Right lobe of liver (tissue), 6 donors: ENCODE measurements at regions not wholly inside any gene's neighbourhood (a gene's known extent, or its start where the extent isn't known, plus 50 kb on each side); places are given as distances from the start of the nearest gene placed in this dataset.

Experiments
- ATAC-seq, 4 donors: fragments of 200-7000 bp; cut with Tn5 transposase; one replicate each; pipeline ENCODE4 v1.9.1; 2020; ENCODE audit warnings: mild to moderate bottlenecking in 4 of 4, moderate library complexity in 4 of 4
- DNase-seq, 3 donors: peaks; one replicate each; pipeline ENCODE4 v3.0.0-alpha.2; 2020
- H3K27ac ChIP-seq, 3 donors: fragments of 200-600 bp; one replicate each; pipeline ENCODE4 v1.8.0; 2022
- H3K27me3 ChIP-seq, 2 donors: fragments of 200-600 bp; one replicate each; pipeline ENCODE4 v1.8.0; 2022
- H3K36me3 ChIP-seq, 4 donors: fragments of 200-600 bp; sonication (generic) in 1 of 4; one replicate each; pipeline versions ENCODE4 v1.5.1 to v1.8.0; 2017 to 2022; ENCODE audit warnings: control low read depth in 1 of 4
- H3K4me1 ChIP-seq, 4 donors: fragments of 200-600 bp; sonication (generic) in 1 of 4; one replicate each; pipeline versions ENCODE4 v1.5.1 to v1.8.0; 2017 to 2022; ENCODE audit warnings: control low read depth in 1 of 4
- H3K4me3 ChIP-seq, 3 donors: fragments of 200-600 bp; one replicate each; pipeline ENCODE4 v1.8.0; 2022
- H3K9me3 ChIP-seq, 4 donors: fragments of 200-600 bp; sonication (generic) in 1 of 4; one replicate each; pipeline versions ENCODE4 v1.5.1 to v1.8.0; 2017 to 2022; ENCODE audit warnings: control low read depth in 1 of 4
- CTCF ChIP-seq, 4 donors: fragments of 200-600 bp in 3 of 4; fragments of 450-650 bp in 1 of 4; IDR thresholded peaks; one replicate each; pipeline versions ENCODE4 v1.5.1 to v1.8.0; 2016 to 2022; ENCODE audit warnings: antibody characterized with exemption in 4 of 4, mild to moderate bottlenecking in 2 of 4
- POLR2A ChIP-seq: fragments of 450-650 bp; IDR thresholded peaks from one replicate; pipeline ENCODE4 v1.6.1; 2017; ENCODE audit warnings: antibody characterized with exemption, mild to moderate bottlenecking
- WGBS: methylation state at CpG from one replicate; pipeline ENCODE4 v1.1.6; 2018; ENCODE audit warnings: low coverage, low lambda C conversion rate; ENCODE audit not compliant: insufficient coverage; ENCODE audit errors: missing lambda C conversion rate; 5-methylcytosine and 5-hydroxymethylcytosine counted together
- intact Hi-C, 2 donors: fragments of 100-400 bp; cut with DNase I; formaldehyde crosslinking; loops; one replicate each; pipeline versions ENCODE4 v1.11.2 to v1.14.1; 2022
- donor health status: DM: no; HTN: yes; CAD: no.
- donor health status: DM: no; HTN: no; CAD: no.
- donor health status: DM: no; HTN: no; CAD: no.
- donor health status: DM: no; HTN: yes; CAD: no.
- donor health status: DM: no; HTN: yes; CAD: no.

GRCh38 chr1:10864776-10865175 is 68.3 kb upstream of the CASZ1 start:
- Histone ChIP-seq H3K27me3 (no peaks in the 10 kb centered on the region), H3K4me3 (no peak overlapping the region), H3K27ac (no peak overlapping the region), H3K9me3 (no peaks in the 10 kb centered on the region), H3K36me3 (no peaks in the 10 kb centered on the region), H3K4me1 (peaks cover 0 to 14% (median 0%) of the 10 kb centered on the region in 4 donors)
- TF ChIP-seq CTCF (IDR thresholded peaks at IDR 0.05) (no peak), POLR2A (no peak)
- intact Hi-C loops, result loop anchor here (5.0 to 10.0 kb wide), 2 partner anchors 70 to 352 kb away; partner anchors contain the start of gene CASZ1 (in 1 of the 2)
- DNase-seq (no peak), ATAC-seq (no peak)
- 80% methylated on average over 5 of the region's 9 CpGs for WGBS

GRCh38 chr1:10865518-10866320 is 69.3 kb upstream of the CASZ1 start:
- H3K36me3 ChIP-seq, result no peaks in the 10 kb centered on the region
- DNase-seq, result peak in 1 of 3 donors; percentile 22
- no peak for ATAC-seq
- WGBS, result 76% methylated on average over 10 of the region's 19 CpGs
- H3K4me1 ChIP-seq, result peaks cover 0 to 10% (median 0%) of the 10 kb centered on the region in 4 donors
- TF ChIP-seq CTCF (IDR thresholded peaks at IDR 0.05) (no peak), POLR2A (no peak)
- H3K27ac ChIP-seq, result no peak overlapping the region
- intact Hi-C loops, result loop anchor here (5.0 to 10.0 kb wide), 2 partner anchors 71 to 353 kb away; partner anchors contain the start of gene CASZ1 (in 1 of the 2)
- H3K4me3 ChIP-seq, result no peak overlapping the region
- no peaks in the 10 kb centered on the region for H3K9me3 ChIP-seq
- no peaks in the 10 kb centered on the region for H3K27me3 ChIP-seq

GRCh38 chr1:10866321-10867093 is 70.1 kb upstream of the CASZ1 start:
- H3K27ac ChIP-seq, result no peak overlapping the region

More at GRCh38 chr1:10866321-10867093, 70.1 kb upstream of the CASZ1 start:
- DNase-seq, result peak in 1 of 3 donors; percentile 55
- H3K4me3 ChIP-seq, result peak overlapping the region in 2 of 3 donors; percentile 16 to 36
- WGBS, result 7% methylated on average over 10 of the region's 31 CpGs
- no peaks in the 10 kb centered on the region for H3K27me3 ChIP-seq
- peaks cover 0 to 4% (median 0%) of the 10 kb centered on the region in 4 donors for H3K4me1 ChIP-seq
- H3K9me3 ChIP-seq, result no peaks in the 10 kb centered on the region
- TF ChIP-seq POLR2A (no peak), CTCF (IDR thresholded peaks at IDR 0.05) (no peak)
- intact Hi-C loops, result loop anchor here (5.0 to 10.0 kb wide), 2 partner anchors 72 to 354 kb away; partner anchors contain the start of gene CASZ1 (in 1 of the 2)
- H3K36me3 ChIP-seq, result no peaks in the 10 kb centered on the region
- ATAC-seq, result peak in 1 of 4 donors; percentile 25
